DMS53 treated with DMSO at 0.1 percent for 48 hours (cell line): ENCODE measurements at regions not wholly inside any gene's neighbourhood (a gene's known extent, or its start where the extent isn't known, plus 50 kb on each side); places are given as distances from the start of the nearest gene placed in this dataset.
"Not testable (repeated sequence)": the region's sequence is repeated elsewhere in the genome, so short reads cannot be mapped to it uniquely, and the experiment has no call there.

Source experiments
- DNase-seq: peaks from one replicate; lab custom pipeline; 2025; ENCODE audit not compliant: unreplicated experiment; lab: John Stamatoyannopoulos, UW

DNA sequence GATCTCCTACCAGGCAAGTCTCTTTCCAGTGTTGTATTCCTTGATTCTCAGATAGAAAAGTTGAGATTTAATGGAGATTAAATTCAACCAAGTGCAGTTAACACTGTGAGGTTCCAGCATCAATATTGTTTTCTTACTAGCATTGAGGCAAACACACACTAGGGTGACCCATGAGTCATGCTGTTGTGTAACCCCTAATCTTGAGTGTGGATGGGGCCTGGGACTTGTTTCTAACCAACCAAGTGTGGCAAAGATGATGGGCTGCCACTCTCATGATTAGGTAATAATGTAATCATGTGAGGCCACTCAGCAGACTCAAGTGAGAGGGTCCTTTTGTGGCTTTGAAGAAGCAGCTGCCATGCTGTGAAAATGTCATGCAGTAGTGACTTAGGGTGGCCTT is 394.2 kb downstream of the IRX2 start:
- no peak for DNase-seq

DNA sequence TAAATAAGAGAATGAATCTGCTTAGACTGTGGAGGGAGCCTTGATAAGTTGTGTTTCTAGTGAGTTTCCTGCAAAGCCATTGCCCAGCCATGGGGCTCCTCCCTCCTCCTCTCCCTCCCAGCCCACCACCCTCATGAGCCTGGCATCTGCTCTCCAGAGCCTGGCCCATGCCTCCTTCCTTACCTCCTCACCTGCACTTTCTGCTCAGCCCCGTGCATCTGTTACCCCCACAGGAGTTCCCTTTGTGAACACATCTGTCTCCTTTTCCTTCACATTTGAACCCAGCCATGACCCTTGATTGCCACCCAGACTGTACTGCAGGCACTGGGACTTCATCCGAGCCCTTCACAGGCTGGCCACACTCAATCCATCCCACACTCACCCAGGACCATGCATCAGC is 395.6 kb downstream of the IRX2 start:
- no peak for DNase-seq

DNA sequence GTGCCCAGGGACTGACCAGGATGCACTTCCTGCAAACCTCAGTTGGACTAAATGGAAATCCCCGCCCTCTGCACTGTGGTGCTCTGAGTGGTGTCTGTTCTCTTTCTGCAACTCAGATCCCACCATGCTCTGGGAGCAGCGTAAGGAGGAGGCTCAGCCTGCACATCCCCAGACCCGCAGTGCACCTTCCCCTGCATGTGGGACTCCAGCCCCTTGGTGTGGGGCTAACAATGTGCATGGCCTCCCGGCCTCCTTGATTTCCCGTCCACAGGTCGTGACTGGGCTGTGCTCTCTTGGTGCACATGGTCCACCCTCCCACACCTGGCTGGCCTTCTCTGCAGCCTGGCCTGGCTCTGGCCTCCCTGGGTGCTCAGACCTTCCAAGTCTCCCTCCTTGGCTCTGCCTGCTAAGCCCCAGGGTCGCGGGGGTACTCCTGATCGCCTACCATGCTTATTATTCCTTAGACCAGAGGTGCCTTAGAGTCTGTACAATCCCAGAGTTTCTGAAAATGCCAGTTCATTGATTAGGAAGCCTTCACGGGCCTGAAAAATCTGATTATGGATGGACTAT is 397.5 kb downstream of the IRX2 start:
- DNase-seq = no peak

DNA sequence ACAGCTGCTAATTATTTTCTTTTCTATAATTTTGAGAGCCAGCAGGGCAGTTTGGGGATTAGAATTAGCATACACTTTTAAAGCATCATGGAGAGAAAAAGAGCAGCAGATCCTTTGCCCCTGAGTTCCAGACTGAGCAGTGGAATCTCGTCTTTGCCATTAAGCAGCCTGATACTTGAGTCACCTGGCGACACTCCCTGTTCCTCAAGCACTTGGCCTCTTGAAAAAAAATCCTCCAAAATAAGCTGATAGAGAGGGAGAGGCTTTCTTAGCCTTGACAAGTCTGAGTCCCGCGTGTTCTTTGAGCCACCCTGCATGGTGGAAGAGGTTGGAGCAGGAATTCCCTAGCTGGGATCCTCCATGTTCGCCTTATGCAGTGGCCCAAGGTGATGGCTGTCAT is 398.3 kb downstream of the IRX2 start:
- no peak for DNase-seq

DNA sequence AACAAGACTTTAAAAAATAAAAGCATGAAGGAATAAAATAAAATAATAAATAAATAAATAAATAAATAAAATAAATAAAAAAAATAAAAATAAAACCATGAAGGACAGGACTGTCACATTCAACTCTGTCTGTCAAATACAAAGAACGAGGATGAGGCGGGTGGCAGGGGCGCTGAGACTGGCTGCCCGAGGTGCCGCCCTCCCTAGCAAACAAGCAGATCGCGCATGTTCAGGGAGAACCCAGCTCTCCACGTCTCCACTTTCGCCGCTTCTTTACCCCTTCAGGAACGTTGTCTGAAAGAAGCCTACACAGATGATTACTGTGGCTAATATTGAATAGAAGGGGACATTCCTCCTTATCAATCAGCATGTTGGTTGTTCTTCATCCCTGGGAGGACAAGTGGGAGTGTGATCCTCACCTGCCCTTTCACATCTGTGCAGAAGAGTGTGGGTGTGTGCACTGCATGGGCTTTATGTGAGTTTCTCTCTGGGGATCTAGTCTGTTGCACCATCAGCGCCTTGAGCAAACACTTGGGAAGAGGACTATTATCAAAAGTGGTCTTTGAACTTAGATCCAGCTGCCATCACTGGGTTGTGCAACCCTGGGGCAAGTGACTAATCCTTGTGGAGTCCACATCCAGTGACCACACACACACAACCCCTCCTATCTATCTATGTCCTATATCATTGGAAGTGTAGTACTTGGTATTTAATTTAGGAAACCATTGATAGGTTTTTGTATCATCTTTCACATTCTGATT is 399.2 kb downstream of the IRX2 start:
- DNase-seq = no peak

DNA sequence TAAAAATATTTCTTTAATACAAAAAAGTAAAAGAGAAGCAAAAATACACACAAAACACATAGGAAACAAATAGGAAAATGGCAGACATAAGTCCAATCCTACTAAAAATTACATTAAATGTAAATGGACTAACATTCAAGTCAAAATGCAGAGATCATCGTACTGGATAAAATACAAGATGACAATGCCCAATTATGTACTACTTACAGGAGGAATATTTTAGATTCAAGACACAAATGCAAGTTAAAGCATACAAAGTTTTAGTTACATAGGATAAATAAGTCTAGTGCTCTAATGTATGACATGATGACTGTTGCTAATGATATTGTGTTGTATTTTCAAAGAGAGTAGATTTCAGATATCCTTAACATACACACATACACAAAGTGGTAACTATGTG is 401.7 kb downstream of the IRX2 start:
- DNase-seq = not testable (repeated sequence)

DNA sequence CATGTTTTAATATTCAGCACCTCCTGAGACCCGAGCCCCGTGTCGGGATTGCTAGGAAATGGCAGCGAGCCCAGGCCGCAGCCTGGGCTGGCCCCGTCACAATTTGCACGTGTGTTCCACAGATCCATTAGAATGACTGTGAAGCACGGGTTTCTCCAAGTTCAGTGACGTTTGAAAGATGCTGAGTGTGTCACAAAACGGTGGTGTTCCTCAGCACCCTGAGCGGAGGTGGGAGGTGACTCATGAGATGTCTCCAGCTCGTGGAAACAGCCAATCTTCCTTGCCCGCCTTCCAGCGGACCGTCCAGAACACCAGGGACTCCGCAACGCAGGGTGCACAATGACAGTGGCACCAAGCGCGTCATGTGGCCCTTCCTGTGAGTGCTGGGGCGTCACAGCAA is 412.8 kb downstream of the IRX2 start:
- no peak for DNase-seq

DNA sequence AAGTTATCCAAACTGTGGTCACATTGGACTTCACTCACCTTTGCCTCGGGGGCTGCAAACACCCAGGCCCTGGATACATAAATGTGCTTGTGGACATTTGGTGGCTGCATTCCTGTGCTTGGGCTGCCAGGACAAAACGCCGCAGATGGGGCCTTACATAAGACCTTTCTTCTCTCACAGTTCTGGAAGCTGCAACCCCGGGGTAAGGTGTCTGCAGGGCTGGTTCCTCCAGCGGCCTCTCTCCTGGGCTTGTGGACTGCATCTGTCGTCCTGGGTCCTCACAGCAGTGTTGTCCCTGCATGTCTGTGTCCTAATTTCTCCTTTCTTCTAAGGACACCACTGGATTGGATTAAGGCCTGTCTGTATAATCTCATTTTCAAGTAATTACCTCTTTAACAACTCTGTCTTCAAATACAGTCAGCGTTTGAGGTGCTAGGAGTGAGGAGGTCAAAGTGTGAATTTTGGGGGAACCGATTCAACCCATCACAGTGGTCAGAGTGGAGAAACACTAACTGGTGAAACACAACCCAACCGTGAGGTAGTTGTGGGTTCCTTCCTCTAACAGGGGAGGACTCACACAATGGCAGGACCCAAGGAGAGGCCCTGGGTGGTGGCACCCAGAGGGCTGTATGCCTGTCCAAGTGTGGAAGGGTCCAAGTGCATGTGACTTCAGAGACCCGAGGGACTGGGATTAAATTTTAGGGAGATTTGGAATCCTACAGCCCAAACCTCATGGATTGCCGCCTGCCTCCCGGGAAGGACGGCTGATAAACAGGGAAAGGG is 415.6 kb downstream of the IRX2 start:
- DNase-seq = no peak

DNA sequence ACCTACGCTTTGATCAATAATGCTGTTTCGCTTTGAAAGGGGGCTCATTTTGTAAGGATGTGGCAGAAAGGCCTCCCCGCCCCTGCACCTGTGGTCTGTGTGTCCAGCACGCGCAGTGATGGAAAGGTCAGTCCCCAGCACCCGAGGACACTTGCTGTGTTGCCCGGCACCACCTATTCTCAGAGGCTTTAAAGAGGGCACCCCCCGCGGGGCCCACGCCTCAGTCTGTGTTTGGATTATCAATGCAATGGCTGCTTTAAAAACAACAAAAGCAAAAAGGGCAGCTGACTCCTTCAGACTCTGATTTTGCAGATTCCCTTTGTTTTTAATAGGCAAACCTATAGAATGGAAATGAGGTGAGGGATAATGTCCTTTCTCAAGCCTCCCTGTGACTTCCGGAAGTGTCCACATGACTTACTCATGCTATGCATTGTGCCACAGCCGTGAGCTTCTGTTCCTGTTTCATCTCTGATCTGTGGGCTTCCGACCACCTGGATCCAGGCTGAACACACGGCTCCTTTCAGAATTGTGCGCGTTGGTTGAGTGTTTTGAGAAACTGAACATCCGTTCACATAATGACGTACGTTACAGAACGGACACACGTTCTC is 416.2 kb downstream of the IRX2 start:
- DNase-seq = no peak

DNA sequence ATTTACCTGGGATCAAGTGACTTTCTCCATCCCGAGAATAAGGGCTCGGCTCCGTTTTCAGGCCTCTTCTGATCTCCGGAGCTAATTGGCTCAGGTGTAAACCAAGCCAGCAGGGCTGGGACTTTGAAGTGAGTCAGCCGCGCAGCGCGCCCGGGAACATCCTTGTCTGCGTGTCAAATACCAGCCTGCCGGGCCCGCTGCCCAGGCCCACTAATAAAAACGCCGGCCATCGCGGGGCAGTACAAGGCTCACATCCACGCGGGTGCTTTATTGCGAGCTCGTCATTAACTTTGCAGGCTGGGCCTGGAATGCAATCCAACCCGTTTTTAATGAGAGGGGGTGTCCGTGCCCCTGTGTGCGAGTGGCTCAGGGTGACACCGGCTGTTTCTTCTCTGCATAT is 416.8 kb downstream of the IRX2 start:
- no peak for DNase-seq

DNA sequence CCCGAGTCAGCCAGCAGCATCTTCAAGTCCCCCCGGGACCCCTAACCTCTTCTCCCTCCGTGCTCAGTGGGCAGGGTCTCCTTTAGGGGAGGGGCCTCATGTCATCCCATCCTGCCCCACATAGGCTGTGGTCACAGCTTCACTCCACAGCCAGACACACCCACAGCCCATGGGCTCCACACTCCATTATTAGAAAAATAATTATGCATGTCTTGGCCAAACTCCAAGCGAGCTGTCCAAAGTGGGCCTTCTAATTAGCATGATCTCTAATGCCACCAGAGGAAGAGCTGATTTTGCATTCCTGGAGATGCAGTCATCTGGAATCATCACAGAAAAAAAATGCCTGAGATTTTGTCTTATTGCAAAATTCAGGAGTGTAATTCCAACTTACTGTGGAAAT is 418.2 kb downstream of the IRX2 start:
- DNase-seq = no peak

DNA sequence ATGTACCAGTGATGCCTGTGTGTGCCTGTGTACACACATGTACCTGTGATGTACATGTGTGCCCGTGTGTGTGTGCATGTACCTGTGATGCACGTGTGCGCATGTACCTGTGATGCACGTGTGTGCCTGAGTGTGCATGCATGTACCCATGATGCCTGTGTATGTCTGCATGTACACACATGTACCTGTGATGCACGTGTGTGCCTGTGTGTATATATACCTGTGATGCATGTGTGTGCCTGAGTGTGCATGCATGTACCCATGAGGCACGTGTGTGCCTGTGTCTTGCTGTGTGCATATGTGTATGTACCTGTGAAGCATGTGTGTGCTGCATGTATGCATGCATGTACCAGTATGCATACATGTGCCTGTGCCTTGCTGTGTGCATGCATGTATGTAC is 419.0 kb downstream of the IRX2 start:
- no peak for DNase-seq

DNA sequence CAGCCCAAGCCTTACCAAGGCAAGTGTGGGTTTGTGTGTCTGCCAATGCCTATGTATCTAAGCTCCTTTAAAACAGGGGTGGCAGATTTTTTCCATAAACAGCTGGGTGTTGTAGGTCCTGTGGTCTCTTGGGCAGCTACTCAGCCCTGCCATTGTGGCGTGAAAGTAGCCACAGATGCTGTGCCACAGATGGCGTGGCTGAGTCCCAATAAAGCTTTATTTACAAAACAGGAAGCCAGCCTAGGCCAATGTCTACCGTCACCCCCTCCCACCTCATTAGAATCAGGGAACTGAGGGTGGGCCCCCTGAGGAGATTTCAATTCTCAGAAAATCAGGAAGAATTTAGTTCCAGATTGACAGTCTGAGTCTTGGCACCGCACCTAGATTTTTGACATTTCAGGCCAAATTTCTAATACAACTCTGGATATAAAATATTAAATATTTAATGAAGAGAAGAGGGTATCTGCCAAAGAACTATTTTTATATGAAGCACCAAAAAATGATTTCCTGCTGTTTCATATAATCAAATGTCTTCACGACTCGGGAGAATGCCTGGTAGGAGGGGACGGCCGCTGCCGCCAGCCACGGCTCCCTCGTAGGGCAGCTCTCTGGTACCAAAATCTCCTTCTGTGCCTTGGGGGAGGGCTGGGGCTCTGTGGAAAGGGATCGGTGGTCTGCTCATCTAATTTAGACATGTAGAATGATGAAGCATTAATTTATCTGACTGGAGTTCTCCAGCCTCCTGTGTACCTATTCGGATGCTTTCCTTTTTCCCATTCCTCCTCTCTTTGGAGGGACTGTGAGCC is 420.9 kb downstream of the IRX2 start:
- no peak for DNase-seq

DNA sequence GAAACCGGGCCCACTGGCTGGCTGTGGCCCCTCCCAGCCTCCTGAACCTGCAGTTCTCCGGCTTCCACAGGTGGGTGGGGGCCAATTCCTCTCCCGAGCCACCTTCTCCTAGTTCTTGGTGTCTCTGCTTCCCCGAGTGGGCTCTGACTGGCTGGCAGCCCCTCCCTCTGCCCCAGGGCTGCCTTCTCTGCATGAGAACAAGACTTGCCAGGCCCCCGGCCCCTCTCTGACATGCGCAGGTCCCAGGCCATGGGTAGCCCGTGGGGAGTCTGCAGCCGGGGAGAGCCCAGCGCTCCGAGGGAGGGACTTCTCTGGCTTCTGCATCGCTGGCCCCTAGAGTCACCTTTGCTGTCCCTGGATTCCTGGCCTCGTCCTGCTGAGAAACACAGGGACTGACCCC is 421.7 kb downstream of the IRX2 start:
- no peak for DNase-seq

DNA sequence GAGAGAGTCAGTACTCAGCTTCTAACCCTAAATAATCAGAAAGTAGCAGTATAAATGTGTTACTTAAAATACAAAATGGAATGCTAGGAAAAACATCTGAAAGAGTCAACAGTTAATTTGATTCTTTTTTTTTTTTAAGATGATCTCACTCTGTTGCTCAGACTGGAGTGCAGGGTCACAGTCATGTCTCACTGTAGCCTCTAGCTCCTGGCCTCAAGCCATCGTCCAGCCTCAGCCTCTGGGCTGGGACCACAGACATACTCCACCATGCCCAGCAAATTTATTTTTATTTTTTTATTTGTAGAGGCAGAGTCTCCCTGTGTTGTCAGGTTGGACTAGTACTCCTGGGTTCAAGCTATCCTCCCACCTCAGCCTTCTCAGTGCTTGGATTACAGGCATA is 424.9 kb downstream of the IRX2 start:
- no peak for DNase-seq

DNA sequence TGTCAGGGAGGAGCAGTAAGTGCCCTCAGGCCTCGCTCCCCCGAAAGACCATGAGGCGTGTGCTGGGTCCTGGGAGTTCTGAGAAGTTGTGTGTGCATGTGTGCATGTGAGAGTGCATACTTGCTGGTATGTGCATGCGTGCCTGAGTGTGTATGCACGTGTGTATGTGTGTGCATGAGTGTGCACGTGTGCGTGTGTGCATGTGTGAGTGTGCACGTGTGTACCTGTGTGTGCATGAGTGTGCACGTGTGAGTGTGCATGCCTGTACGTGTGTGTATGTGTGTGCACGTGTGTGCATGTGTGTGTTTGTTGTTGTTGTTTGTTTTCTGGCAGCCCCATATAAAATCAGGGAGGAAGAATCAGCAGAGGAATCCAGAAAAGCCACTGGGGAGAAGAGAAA is 426.7 kb downstream of the IRX2 start:
- DNase-seq = no peak

DNA sequence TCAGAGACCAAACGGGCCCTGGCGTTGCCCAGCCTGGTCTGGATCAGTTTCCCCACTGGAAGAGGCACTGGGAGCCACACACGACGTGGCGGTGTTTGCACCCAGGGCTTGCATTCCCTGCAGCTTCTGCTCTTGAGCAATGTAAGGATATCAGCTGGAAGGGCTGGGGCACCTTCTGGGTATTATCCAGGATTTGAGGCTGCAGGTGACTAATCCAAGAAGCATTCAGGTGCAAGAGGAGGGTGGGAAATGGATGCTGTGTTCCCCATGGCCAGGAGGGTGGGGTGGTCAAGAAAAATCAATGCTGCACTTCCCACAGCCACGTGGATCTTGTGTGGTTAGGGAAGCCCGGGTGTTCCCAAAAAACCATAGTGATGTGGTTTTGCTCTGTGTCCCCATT is 430.9 kb downstream of the IRX2 start:
- no peak for DNase-seq

DNA sequence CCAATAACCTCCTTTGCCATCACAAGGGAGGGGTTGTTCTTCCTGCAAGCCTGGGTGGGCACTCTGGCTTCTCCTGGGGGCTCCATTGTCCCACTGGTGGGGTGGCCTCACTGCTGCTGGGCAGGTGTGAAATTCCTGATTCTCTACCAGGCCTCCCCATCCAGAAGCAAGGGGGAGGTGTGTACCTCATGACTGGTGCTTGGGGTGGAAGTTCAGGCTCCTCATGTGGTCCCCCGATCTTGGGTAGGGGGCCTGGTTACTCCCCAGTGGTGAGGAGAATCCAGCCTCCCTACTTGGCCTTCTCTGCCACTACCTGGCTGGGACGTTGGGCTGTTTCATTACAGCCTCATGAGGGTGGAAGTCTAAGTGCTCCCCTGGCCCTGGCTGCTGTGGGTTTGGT is 433.9 kb downstream of the IRX2 start:
- DNase-seq = no peak

DNA sequence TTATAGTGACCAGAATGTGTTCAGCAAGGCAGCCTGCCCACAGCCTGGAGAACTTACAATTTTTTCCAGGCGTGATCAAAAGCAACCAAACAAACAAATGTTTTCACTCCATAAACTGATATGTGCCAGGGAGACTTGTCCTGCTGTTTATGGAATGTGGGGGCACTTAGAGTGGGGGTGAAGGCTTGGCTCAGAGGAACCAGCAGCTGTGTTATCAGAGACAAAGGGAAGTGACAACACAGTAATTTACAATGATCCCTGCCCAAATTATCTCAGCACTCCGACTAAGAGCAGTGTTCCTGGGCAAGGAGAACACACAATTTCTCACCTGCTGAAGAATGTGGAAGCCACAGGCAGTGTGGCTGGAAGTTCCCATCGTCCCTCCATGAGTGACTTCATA is 429.1 kb upstream of the IRX4 start:
- no peak for DNase-seq

DNA sequence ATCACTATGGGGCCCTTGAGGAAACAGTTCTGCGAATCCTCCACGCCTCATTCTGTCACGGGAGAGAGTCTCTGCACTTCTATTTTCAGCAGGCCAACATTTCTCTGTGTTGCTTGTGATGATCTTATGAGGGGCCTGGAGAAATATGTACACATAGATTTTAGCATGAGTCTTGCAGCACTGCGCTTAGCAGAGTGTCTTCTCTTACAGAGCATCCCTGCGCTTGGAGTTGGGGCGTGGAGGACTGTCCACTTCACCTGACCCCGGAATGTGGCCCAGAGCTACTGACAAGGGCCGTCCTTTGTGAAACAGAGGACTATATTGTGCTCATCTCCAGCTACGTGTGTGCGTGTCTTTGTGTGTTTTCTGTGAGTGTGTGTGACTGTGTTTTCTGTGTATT is 428.2 kb upstream of the IRX4 start:
- DNase-seq = no peak

DNA sequence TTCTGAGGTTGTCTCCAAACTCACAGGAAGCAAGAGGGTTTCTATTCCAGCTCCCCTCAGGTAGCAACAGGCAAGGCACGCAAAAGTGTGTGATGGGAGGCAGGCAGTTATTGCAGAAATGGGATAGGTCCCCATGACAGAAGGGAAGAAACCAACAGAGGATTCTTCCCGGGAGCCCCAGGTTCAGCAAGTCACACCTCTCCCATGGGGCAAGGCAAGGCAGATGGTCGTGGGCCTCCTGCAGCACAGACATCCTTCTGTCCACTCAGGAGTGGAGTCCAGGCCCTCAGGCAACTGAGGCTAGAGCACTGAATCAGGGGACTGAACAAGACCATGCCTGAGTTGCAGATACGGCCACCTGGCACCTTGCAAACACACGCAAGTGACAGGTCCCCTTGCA is 424.9 kb upstream of the IRX4 start:
- no peak for DNase-seq
